ENCODE measurements at regions not wholly inside any gene's neighbourhood (a gene's known extent, or its start where the extent isn't known, plus 50 kb on each side); places are given as distances from the start of the nearest gene placed in this dataset.

GRCh38 chrX:10288373-10288975, 131.7 kb downstream of the CLCN4 start:
- no peak for TF ChIP-seq CTCF (conservative IDR thresholded peaks at IDR 0.05; ENCODE audit: low read depth, low read length)
- TF ChIP-seq EZH2 (IDR thresholded peaks at IDR 0.05; ENCODE audit: borderline replicate concordance, low read depth, low read length, poor library complexity, severe bottlenecking) = no peak
